GM12878 (cell line): ENCODE measurements at regions not wholly inside any gene's neighbourhood (a gene's known extent, or its start where the extent isn't known, plus 50 kb on each side); places are given as distances from the start of the nearest gene placed in this dataset.

Experiments used
- BCLAF1 ChIP-seq: fragments of 450-650 bp; IDR thresholded peaks from 2 replicates; pipeline ENCODE4 v1.6.1; 2017; ENCODE audit warnings: antibody characterized with exemption, mild to moderate bottlenecking, moderate library complexity
- BHLHE40 ChIP-seq, 2 experiments: fragments of 450-650 bp in 1 of 2; IDR thresholded peaks; 2 replicates each; pipeline ENCODE4 v1.6.1; 2011 to 2017; ENCODE audit warnings: low read depth in 2 of 2, borderline replicate concordance in 1 of 2, improper control_type of control experiment in 1 of 2, low read length in 1 of 2, mild to moderate bottlenecking in 1 of 2
- EGR1 ChIP-seq, 2 experiments: IDR thresholded peaks; 1 replicate in 1 of 2; 2 replicates in 1 of 2; pipeline ENCODE4 v1.6.1; 2011 to 2012; ENCODE audit warnings: low read depth in 2 of 2, low read length in 2 of 2, borderline replicate concordance in 1 of 2, mild to moderate bottlenecking in 1 of 2, moderate library complexity in 1 of 2
- ETV6 ChIP-seq, 2 experiments: fragments of 450-650 bp in 1 of 2; IDR thresholded peaks in 1 of 2; conservative IDR thresholded peaks in 1 of 2; 2 replicates each; pipeline ENCODE4 v1.6.1; 2014; ENCODE audit warnings: antibody characterized with exemption in 1 of 2, borderline replicate concordance in 1 of 2, low read depth in 1 of 2, mild to moderate bottlenecking in 1 of 2, moderate library complexity in 1 of 2
- FOXK2 ChIP-seq: fragments of 450-650 bp; IDR thresholded peaks from 2 replicates; pipeline ENCODE4 v1.6.1; 2017; ENCODE audit warnings: mild to moderate bottlenecking, moderate library complexity
- HCFC1 ChIP-seq: fragments of 150-350 bp; IDR thresholded peaks from 2 replicates; pipeline ENCODE4 v1.6.1; 2014; ENCODE audit warnings: low read length
- LARP7 ChIP-seq: fragments of 450-650 bp; IDR thresholded peaks from 2 replicates; pipeline ENCODE4 v1.6.1; 2017; ENCODE audit warnings: mild to moderate bottlenecking
- MTA2 ChIP-seq: fragments of 450-650 bp; IDR thresholded peaks from 2 replicates; pipeline ENCODE4 v1.6.1; 2016; ENCODE audit warnings: low read depth, mild to moderate bottlenecking, moderate library complexity
- PAX8 ChIP-seq: fragments of 450-650 bp; IDR thresholded peaks from 2 replicates; pipeline ENCODE4 v1.6.1; 2017; ENCODE audit warnings: mild to moderate bottlenecking, moderate library complexity
- TARDBP ChIP-seq: IDR thresholded peaks from 2 replicates; pipeline ENCODE4 v1.6.1; 2016; ENCODE audit warnings: borderline replicate concordance
- TBL1XR1 ChIP-seq: IDR thresholded peaks from 2 replicates; pipeline ENCODE4 v1.6.1; 2012; ENCODE audit warnings: low read depth, low read length, improper control_type of control experiment
- ZBTB11 ChIP-seq: fragments of 450-650 bp; formaldehyde crosslinking; IDR thresholded peaks from 2 replicates; pipeline ENCODE4 v1.5.0; 2022; ENCODE audit warnings: mild to moderate bottlenecking, missing genetic modification characterization
- ZNF24 ChIP-seq: fragments of 450-650 bp; IDR thresholded peaks from 2 replicates; pipeline ENCODE4 v1.6.1; 2017; ENCODE audit warnings: antibody characterized with exemption, mild to moderate bottlenecking
- ZNF687 ChIP-seq: fragments of 450-650 bp; IDR thresholded peaks from 2 replicates; pipeline ENCODE4 v1.6.1; 2017; ENCODE audit warnings: mild to moderate bottlenecking, moderate library complexity
- TF ChIP-seq, protein P1 (sequence below): fragments of 450-650 bp; IDR thresholded peaks from 2 replicates; pipeline ENCODE4 v1.6.1; 2017; ENCODE audit warnings: low read depth, mild to moderate bottlenecking, moderate library complexity
- TF ChIP-seq, protein P2 (sequence below): IDR thresholded peaks from 2 replicates; pipeline ENCODE4 v1.6.1; 2011; ENCODE audit warnings: borderline replicate concordance, low read depth, mild to moderate bottlenecking, moderate library complexity, mixed read lengths, low read length; ENCODE audit not compliant: insufficient read depth; ENCODE audit errors: extremely low read length

DNA sequence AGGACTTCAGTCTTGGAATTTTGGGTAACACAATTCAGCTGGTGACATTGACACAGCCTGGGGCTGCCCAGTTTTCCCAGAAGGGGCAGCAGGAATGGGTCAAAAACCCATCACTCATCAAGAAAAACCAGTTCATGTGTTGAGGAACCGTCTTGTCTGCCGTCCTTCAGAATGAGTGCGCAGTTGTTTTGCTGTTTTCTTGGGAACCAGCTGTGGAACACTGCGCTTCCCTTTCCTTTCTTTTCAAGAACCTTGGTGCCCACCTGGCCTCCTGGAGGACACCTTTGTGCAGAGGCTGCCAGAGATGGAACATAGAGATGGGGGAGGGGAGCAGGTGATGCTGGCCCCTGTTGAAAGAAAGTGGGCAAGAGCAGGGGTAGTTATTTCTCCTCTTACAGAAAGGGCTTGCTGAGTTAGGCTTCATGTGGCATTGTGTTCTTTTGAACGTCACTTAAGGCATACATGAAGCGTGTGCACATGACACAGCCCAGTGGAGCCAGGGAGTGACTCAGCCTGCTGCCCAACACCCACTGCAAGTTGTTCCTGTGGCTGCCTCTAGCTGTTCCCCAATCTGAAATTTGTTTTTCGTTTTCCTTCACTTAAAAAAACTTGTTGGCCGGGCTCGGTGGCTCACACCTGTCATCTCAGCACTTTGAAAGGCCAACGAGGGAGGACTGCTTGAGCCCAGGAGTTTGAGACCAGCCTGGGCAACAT is 87.4 kb upstream of the TNS3 start (continued):
- TF ChIP-seq ZNF687 (peak; percentile 61), HCFC1 (no peak), MTA2 (no peak; the same call in 1 of the 2 replicates), ZBTB11 (CRISPR knock-in tag) (0 out of 2 replicates have a peak, but pooled peaks have one; percentile 9), ETV6 (conservative IDR thresholded peaks at IDR 0.05 in 1 of 2, IDR thresholded peaks at IDR 0.05 in 1 of 2; ENCODE audit: borderline replicate concordance in 1 of 2, low read depth in 1 of 2) (peak in 1 of 2 experiments; percentile 65; a peak in 2 of 4 replicates), LARP7 (no peak), EGR1 (IDR thresholded peaks at IDR 0.05; ENCODE audit: borderline replicate concordance in 1 of 2, low read depth in 2 of 2, low read length in 2 of 2) (no peak), BCLAF1 (no peak), FOXK2 (no peak), TARDBP (no peak), TBL1XR1 (no peak), ZNF24 (no peak), PAX8 (no peak), BHLHE40 (IDR thresholded peaks at IDR 0.05; ENCODE audit: borderline replicate concordance in 1 of 2, low read depth in 2 of 2, low read length in 1 of 2) (peak; percentile 80 to 83; a peak in 3 of 4 replicates)
- TF ChIP-seq, protein P1, sequence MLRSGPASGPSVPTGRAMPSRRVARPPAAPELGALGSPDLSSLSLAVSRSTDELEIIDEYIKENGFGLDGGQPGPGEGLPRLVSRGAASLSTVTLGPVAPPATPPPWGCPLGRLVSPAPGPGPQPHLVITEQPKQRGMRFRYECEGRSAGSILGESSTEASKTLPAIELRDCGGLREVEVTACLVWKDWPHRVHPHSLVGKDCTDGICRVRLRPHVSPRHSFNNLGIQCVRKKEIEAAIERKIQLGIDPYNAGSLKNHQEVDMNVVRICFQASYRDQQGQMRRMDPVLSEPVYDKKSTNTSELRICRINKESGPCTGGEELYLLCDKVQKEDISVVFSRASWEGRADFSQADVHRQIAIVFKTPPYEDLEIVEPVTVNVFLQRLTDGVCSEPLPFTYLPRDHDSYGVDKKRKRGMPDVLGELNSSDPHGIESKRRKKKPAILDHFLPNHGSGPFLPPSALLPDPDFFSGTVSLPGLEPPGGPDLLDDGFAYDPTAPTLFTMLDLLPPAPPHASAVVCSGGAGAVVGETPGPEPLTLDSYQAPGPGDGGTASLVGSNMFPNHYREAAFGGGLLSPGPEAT, result no peak
- TF ChIP-seq, protein P2, sequence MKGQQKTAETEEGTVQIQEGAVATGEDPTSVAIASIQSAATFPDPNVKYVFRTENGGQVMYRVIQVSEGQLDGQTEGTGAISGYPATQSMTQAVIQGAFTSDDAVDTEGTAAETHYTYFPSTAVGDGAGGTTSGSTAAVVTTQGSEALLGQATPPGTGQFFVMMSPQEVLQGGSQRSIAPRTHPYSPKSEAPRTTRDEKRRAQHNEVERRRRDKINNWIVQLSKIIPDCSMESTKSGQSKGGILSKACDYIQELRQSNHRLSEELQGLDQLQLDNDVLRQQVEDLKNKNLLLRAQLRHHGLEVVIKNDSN, result peak; percentile 52
